ENCODE measurements at regions not wholly inside any gene's neighbourhood (a gene's known extent, or its start where the extent isn't known, plus 50 kb on each side); places are given as distances from the start of the nearest gene placed in this dataset.

DNA sequence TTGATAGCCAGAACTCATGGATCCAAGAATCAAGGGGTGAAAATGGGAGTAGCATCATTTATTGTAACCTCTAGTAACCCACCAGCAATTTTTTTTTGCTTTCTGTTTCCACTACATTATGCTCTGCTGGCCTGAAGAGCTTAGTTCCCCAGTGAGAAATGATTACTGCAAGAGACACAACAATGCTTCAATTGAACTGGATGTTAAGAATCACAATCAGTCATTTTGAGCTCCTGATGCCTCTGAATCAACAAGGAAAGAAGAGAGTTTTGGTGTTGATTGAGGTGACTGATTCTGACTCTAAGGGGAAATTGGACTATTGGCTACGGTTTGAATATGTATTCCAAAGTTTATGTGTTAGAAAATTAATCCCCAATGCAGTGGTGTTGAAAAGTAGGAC is 1084.4 kb downstream of the SLITRK1 start (continued):
- TF ChIP-seq, protein P1, sequence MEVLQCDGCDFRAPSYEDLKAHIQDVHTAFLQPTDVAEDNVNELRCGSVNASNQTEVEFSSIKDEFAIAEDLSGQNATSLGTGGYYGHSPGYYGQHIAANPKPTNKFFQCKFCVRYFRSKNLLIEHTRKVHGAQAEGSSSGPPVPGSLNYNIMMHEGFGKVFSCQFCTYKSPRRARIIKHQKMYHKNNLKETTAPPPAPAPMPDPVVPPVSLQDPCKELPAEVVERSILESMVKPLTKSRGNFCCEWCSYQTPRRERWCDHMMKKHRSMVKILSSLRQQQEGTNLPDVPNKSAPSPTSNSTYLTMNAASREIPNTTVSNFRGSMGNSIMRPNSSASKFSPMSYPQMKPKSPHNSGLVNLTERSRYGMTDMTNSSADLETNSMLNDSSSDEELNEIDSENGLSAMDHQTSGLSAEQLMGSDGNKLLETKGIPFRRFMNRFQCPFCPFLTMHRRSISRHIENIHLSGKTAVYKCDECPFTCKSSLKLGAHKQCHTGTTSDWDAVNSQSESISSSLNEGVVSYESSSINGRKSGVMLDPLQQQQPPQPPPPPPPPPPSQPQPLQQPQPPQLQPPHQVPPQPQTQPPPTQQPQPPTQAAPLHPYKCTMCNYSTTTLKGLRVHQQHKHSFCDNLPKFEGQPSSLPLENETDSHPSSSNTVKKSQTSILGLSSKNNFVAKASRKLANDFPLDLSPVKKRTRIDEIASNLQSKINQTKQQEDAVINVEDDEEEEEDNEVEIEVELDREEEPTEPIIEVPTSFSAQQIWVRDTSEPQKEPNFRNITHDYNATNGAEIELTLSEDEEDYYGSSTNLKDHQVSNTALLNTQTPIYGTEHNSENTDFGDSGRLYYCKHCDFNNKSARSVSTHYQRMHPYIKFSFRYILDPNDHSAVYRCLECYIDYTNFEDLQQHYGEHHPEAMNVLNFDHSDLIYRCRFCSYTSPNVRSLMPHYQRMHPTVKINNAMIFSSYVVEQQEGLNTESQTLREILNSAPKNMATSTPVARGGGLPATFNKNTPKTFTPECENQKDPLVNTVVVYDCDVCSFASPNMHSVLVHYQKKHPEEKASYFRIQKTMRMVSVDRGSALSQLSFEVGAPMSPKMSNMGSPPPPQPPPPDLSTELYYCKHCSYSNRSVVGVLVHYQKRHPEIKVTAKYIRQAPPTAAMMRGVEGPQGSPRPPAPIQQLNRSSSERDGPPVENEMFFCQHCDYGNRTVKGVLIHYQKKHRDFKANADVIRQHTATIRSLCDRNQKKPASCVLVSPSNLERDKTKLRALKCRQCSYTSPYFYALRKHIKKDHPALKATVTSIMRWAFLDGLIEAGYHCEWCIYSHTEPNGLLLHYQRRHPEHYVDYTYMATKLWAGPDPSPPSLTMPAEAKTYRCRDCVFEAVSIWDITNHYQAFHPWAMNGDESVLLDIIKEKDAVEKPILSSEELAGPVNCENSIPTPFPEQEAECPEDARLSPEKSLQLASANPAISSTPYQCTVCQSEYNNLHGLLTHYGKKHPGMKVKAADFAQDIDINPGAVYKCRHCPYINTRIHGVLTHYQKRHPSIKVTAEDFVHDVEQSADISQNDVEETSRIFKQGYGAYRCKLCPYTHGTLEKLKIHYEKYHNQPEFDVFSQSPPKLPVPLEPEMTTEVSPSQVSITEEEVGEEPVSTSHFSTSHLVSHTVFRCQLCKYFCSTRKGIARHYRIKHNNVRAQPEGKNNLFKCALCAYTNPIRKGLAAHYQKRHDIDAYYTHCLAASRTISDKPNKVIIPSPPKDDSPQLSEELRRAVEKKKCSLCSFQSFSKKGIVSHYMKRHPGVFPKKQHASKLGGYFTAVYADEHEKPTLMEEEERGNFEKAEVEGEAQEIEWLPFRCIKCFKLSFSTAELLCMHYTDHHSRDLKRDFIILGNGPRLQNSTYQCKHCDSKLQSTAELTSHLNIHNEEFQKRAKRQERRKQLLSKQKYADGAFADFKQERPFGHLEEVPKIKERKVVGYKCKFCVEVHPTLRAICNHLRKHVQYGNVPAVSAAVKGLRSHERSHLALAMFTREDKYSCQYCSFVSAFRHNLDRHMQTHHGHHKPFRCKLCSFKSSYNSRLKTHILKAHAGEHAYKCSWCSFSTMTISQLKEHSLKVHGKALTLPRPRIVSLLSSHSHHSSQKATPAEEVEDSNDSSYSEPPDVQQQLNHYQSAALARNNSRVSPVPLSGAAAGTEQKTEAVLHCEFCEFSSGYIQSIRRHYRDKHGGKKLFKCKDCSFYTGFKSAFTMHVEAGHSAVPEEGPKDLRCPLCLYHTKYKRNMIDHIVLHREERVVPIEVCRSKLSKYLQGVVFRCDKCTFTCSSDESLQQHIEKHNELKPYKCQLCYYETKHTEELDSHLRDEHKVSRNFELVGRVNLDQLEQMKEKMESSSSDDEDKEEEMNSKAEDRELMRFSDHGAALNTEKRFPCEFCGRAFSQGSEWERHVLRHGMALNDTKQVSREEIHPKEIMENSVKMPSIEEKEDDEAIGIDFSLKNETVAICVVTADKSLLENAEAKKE (CRISPR knock-in tag; IDR thresholded peaks at IDR 0.05), result no peak
- no peak for TF ChIP-seq EZH2 (IDR thresholded peaks at IDR 0.05; ENCODE audit: low read depth, unreplicated experiment)
- TF ChIP-seq, protein P2, sequence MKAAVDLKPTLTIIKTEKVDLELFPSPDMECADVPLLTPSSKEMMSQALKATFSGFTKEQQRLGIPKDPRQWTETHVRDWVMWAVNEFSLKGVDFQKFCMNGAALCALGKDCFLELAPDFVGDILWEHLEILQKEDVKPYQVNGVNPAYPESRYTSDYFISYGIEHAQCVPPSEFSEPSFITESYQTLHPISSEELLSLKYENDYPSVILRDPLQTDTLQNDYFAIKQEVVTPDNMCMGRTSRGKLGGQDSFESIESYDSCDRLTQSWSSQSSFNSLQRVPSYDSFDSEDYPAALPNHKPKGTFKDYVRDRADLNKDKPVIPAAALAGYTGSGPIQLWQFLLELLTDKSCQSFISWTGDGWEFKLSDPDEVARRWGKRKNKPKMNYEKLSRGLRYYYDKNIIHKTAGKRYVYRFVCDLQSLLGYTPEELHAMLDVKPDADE (IDR thresholded peaks at IDR 0.05), result no peak

DNA sequence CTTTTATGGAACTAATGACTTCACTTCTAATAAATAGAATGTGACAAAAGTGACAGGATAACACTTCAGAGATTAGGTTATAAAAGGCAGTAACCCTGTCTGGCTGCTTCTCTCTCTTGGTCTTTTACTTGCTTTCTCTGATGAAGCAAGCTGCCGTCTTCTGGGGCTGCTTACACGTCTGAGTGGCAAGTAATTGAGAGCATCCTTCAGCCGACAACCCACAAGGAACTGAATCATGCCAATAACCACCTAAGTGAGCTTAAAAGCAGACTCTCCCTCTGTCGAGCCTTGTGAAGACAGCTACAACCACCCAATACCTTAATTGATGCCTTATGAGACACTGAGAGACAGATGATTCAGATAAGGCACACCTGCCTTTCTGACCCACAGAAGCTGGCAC is 1091.2 kb downstream of the SLITRK1 start:
- no peak overlapping the region for H3K27ac Mint-ChIP-seq
- H3K9me3 Mint-ChIP-seq, result no peaks in the 10 kb centered on the region
- H4K20me1 ChIP-seq (replicated peaks; ENCODE audit: insufficient read depth), result no peaks in the 10 kb centered on the region
- H2AFZ ChIP-seq, result no peak overlapping the region
- no peaks in the 10 kb centered on the region for H3F3A ChIP-seq (replicated peaks; ENCODE audit: low read depth)
- ATAC-seq (no peak), DNase-seq (ENCODE audit: low spot score) (no peak)
- no peak overlapping the region for H3K27ac ChIP-seq (ENCODE audit: low read depth)
- H3K9me2 ChIP-seq (ENCODE audit: insufficient read depth), result 0 out of 2 replicates have a peak, but pooled peaks cover 2% of the 10 kb centered on the region
- no peaks in the 10 kb centered on the region for H3K79me2 ChIP-seq (replicated peaks; ENCODE audit: insufficient read depth)
- H3K4me1 ChIP-seq (ENCODE audit: insufficient read depth), result no peaks in the 10 kb centered on the region; the same call in 1 of the 2 replicates
- no peak overlapping the region for H3K4me2 ChIP-seq
- no peaks in the 10 kb centered on the region for H3K36me3 ChIP-seq (ENCODE audit: insufficient read depth)
- H3K4me3 ChIP-seq, result no peak overlapping the region
- no peaks in the 10 kb centered on the region for H3K27me3 ChIP-seq (ENCODE audit: insufficient read depth)
- H3K4me1 Mint-ChIP-seq, result no peaks in the 10 kb centered on the region
- no peaks in the 10 kb centered on the region for H3K27me3 Mint-ChIP-seq (ENCODE audit: insufficient read depth, low read depth, poor library complexity)
- no peak overlapping the region for H3K4me3 Mint-ChIP-seq
- no peaks in the 10 kb centered on the region for H3K36me3 Mint-ChIP-seq (ENCODE audit: low read depth)
- TF ChIP-seq, protein P2 (IDR thresholded peaks at IDR 0.05), result no peak
- TF ChIP-seq CREB1 (CRISPR knock-in tag; IDR thresholded peaks at IDR 0.05; ENCODE audit: low read depth) (no peak), NANOG (IDR thresholded peaks at IDR 0.05; ENCODE audit: borderline replicate concordance) (no peak), EZH2 (IDR thresholded peaks at IDR 0.05; ENCODE audit: low read depth, unreplicated experiment) (no peak), STAT1 (IDR thresholded peaks at IDR 0.05; ENCODE audit: unreplicated experiment) (no peak), EZH2phosphoT487 (IDR thresholded peaks at IDR 0.05; ENCODE audit: unreplicated experiment) (no peak)
- TF ChIP-seq, protein P1 (CRISPR knock-in tag; IDR thresholded peaks at IDR 0.05), result no peak
